Endothelial cell of umbilical vein (primary cell): ENCODE measurements at regions not wholly inside any gene's neighbourhood (a gene's known extent, or its start where the extent isn't known, plus 50 kb on each side); places are given as distances from the start of the nearest gene placed in this dataset.

ENCODE experiments used
- BruUV-seq: library from RNA; stranded (reverse); fragments of 400-500 nt; replicated peaks from 2 replicates; lab custom pipeline; 2021; lab: Mats Ljungman, UMichigan
- CTCF ChIA-PET: fragments of 300-600, 350-600 bp; sonication (Branson Sonifier 250); formaldehyde crosslinking; loops from one replicate; lab custom pipeline; 2021; ENCODE audit warnings: antibody characterized with exemption, inconsistent platforms; lab: Charles Lee
- POLR2A ChIA-PET: fragments of 300-600, 350-600 bp; sonication (Branson Sonifier 250); formaldehyde crosslinking; loops from one replicate; lab custom pipeline; 2021; ENCODE audit warnings: antibody characterized with exemption, inconsistent platforms; lab: Charles Lee
- DNase-seq: peaks from one replicate; pipeline ENCODE4 v3.0.0-alpha.2; 2011; ENCODE audit warnings: low read depth, low spot score
- FAIRE-seq: peaks from 2 replicates; lab custom pipeline; 2011; peaks lifted over from hg19 to GRCh38; lab: Jason Lieb, UNC
- H2AFZ ChIP-seq: 2 replicates; pipeline ENCODE4 v1.6.0; 2012; ENCODE audit warnings: low read depth, low read length, control low read depth, inconsistent platforms
- H3K27ac ChIP-seq: 2 replicates; pipeline ENCODE4 v1.5.1; 2011; ENCODE audit warnings: low read depth, mild to moderate bottlenecking, control low read depth, low read length, moderate library complexity; ENCODE audit not compliant: insufficient read depth
- H3K27me3 ChIP-seq, 2 experiments: 2 replicates each; pipeline versions ENCODE4 v1.6.0 to v1.6.1; 2011; ENCODE audit warnings: low read length in 2 of 2, mixed read lengths in 1 of 2; ENCODE audit not compliant: control insufficient read depth in 2 of 2, insufficient read depth in 2 of 2
- H3K36me3 ChIP-seq, 2 experiments: 2 replicates in 1 of 2; 3 replicates in 1 of 2; pipeline ENCODE4 v1.5.1; 2011; ENCODE audit warnings: low read length in 2 of 2, mild to moderate bottlenecking in 1 of 2, moderate library complexity in 1 of 2; ENCODE audit not compliant: control insufficient read depth in 2 of 2, insufficient read depth in 2 of 2; ENCODE audit errors: extremely low read depth in 1 of 2
- H3K4me1 ChIP-seq: 3 replicates; pipeline ENCODE4 v1.5.1; 2011; ENCODE audit warnings: mild to moderate bottlenecking, low read length; ENCODE audit not compliant: control insufficient read depth, insufficient read depth; ENCODE audit errors: extremely low read depth
- H3K4me2 ChIP-seq: 2 replicates; pipeline ENCODE4 v1.6.1; 2011; ENCODE audit warnings: low read length, control low read depth, mixed read lengths; ENCODE audit not compliant: insufficient read depth
- H3K4me3 ChIP-seq, 3 experiments: fragments of 200-600 bp in 1 of 3; sonication (generic), shearing (Covaris generic) in 1 of 3; replicated peaks in 1 of 3; 2 replicates each; pipeline ENCODE4 v1.5.1; 2011 to 2016; ENCODE audit warnings: control low read depth in 3 of 3, low read length in 3 of 3, mild to moderate bottlenecking in 2 of 3, inconsistent platforms in 1 of 3, low read depth in 1 of 3, moderate library complexity in 1 of 3; ENCODE audit not compliant: insufficient read depth in 1 of 3
- H3K79me2 ChIP-seq: 2 replicates; pipeline ENCODE4 v1.6.0; 2012; ENCODE audit warnings: low read length, inconsistent platforms; ENCODE audit not compliant: control insufficient read depth, insufficient read depth
- H3K9ac ChIP-seq: replicated peaks from 2 replicates; pipeline ENCODE3; 2011; ENCODE audit warnings: low read length, control low read depth; ENCODE audit not compliant: insufficient read depth; ENCODE audit errors: extremely low read depth
- H3K9me1 ChIP-seq: replicated peaks from 3 replicates; pipeline ENCODE4 v1.6.0; 2011; ENCODE audit warnings: mild to moderate bottlenecking, low read length; ENCODE audit not compliant: control insufficient read depth, insufficient read depth; ENCODE audit errors: extremely low read depth
- H3K9me3 ChIP-seq: replicated peaks from 2 replicates; pipeline ENCODE4 v1.5.1; 2012; ENCODE audit warnings: low read length, inconsistent platforms; ENCODE audit not compliant: control insufficient read depth, insufficient read depth
- H4K20me1 ChIP-seq: replicated peaks from 2 replicates; pipeline ENCODE3; 2011; ENCODE audit warnings: mild to moderate bottlenecking, low read length; ENCODE audit not compliant: control insufficient read depth, insufficient read depth; ENCODE audit errors: extremely low read depth
- EZH2 ChIP-seq: IDR thresholded peaks from 2 replicates; pipeline ENCODE4 v1.6.1; 2012; ENCODE audit warnings: borderline replicate concordance, low read depth, mild to moderate bottlenecking, moderate library complexity, low read length, inconsistent platforms; ENCODE audit not compliant: severe bottlenecking
- FOS ChIP-seq: IDR thresholded peaks from 2 replicates; pipeline ENCODE4 v1.6.1; 2011; ENCODE audit warnings: mild to moderate bottlenecking, low read length, moderate library complexity, borderline replicate concordance; ENCODE audit not compliant: insufficient read depth
- GATA2 ChIP-seq: IDR thresholded peaks from 2 replicates; pipeline ENCODE4 v1.7.0; 2011; ENCODE audit warnings: low read depth, mild to moderate bottlenecking, moderate library complexity, mixed read lengths, low read length; ENCODE audit not compliant: insufficient read length, insufficient read depth
- JUN ChIP-seq: IDR thresholded peaks from 2 replicates; pipeline ENCODE4 v1.6.1; 2011; ENCODE audit warnings: borderline replicate concordance, low read depth; ENCODE audit not compliant: insufficient read length, insufficient read depth
- MYC ChIP-seq: IDR thresholded peaks from one replicate; pipeline ENCODE4 v1.6.1; 2011; ENCODE audit warnings: mild to moderate bottlenecking, low read depth, low read length
- POLR2A ChIP-seq: IDR thresholded peaks from 2 replicates; pipeline ENCODE4 v1.6.1; 2012; ENCODE audit warnings: low read depth, mild to moderate bottlenecking, control low read depth, low read length
- POLR2AphosphoS5 ChIP-seq: IDR thresholded peaks from 2 replicates; pipeline ENCODE4 v1.6.1; 2012; ENCODE audit warnings: low read depth, mild to moderate bottlenecking, control low read depth, low read length, moderate library complexity; ENCODE audit not compliant: insufficient read depth
- dilution Hi-C: fragments of 300-500 bp; cut with MboI; formaldehyde crosslinking; loops from one replicate; pipeline ENCODE4 v1.15.0; 2019; ENCODE audit warnings: low sequenced_read_pairs; ENCODE audit not compliant: extremely low pct_ligation_motif_present
- intact Hi-C: fragments of 100-400 bp; cut with micrococcal nuclease; formaldehyde crosslinking; loops from one replicate; pipeline ENCODE4 v1.10.0; 2022
- TF ChIP-seq, protein P1 (sequence below), 2 donors: IDR thresholded peaks; 1 replicate in 1 of 2; 2 replicates in 1 of 2; pipeline ENCODE4 v1.5.1; 2011; ENCODE audit warnings: low read length in 2 of 2, mild to moderate bottlenecking in 2 of 2, moderate library complexity in 2 of 2, control low read depth in 1 of 2, inconsistent platforms in 1 of 2, low read depth in 1 of 2; ENCODE audit not compliant: insufficient read depth in 1 of 2; ENCODE audit errors: extremely low read depth in 1 of 2
- TF ChIP-seq, protein P2 (sequence below): IDR thresholded peaks from 2 replicates; pipeline ENCODE4 v1.6.1; 2011; ENCODE audit not compliant: insufficient read depth, insufficient read length

DNA sequence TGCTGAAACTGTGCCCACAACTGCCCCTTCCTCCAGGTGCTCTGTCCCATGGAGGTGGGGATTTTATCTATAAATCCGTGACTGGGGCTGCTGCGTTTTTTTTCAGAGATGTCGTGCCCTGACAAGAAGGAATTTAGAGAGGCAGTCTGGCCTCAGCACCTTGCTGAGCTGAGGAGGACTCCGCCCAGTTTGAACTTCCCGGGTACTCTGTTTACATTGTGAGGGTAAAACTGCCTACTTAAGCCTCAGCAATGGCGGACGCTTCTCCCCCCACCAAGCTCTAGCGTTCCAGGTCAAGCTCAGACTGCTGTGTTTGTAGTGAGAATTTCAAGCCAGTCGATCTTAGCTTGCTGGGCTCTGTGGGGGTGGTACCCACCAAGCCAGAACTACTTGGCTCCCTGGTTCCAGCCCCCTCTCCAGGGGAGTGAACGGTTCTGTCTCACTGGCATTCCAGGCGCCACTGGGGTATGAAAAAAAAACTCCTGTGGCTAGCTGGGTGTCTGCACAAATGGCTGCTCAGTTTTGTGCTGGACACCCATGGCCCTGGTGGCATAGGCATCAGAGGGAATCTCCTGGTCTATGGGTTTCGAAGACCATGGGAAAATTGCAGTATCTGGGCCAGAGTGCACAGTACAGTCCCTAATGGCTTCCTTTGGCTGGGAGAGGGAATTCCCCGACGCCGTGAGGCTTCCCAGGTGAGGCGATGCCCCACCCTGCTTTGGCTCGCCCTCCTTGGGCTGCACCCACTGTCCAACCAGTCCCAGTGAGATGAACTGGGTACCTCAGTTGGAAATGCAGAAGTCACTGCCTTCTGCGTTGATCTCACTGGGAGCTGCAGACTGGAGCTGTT, 68.5 kb upstream of the SGO1 start:
- TF ChIP-seq EZH2 (no peak), GATA2 (no peak), MYC (no peak), JUN (no peak), FOS (no peak), POLR2A (no peak), POLR2AphosphoS5 (no peak)
- TF ChIP-seq, protein P1, sequence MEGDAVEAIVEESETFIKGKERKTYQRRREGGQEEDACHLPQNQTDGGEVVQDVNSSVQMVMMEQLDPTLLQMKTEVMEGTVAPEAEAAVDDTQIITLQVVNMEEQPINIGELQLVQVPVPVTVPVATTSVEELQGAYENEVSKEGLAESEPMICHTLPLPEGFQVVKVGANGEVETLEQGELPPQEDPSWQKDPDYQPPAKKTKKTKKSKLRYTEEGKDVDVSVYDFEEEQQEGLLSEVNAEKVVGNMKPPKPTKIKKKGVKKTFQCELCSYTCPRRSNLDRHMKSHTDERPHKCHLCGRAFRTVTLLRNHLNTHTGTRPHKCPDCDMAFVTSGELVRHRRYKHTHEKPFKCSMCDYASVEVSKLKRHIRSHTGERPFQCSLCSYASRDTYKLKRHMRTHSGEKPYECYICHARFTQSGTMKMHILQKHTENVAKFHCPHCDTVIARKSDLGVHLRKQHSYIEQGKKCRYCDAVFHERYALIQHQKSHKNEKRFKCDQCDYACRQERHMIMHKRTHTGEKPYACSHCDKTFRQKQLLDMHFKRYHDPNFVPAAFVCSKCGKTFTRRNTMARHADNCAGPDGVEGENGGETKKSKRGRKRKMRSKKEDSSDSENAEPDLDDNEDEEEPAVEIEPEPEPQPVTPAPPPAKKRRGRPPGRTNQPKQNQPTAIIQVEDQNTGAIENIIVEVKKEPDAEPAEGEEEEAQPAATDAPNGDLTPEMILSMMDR (IDR thresholded peaks at IDR 0.05; ENCODE audit: extremely low read depth in 1 of 2, insufficient read depth in 1 of 2, low read depth in 1 of 2, low read length in 2 of 2), result no peak
- TF ChIP-seq, protein P2, sequence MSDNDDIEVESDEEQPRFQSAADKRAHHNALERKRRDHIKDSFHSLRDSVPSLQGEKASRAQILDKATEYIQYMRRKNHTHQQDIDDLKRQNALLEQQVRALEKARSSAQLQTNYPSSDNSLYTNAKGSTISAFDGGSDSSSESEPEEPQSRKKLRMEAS, result no peak
- H3K9me3 ChIP-seq, result no peaks in the 10 kb centered on the region
- peaks cover 18% of the 10 kb centered on the region for H3K4me1 ChIP-seq
- no peaks in the 10 kb centered on the region for H3K36me3 ChIP-seq
- CTCF ChIA-PET, result interaction anchor here (1.6 kb wide), 1 partner anchor 29 kb away, joined by 3 read pairs; no protein-coding TSS in a partner anchor
- FAIRE-seq (no peak), DNase-seq (no peak)
- no TSS peak for BruUV-seq
- intact Hi-C loops (no loop called here), dilution Hi-C loops (no loop called here)
- H3K27ac ChIP-seq, result no peak overlapping the region
- H3K4me2 ChIP-seq, result no peak overlapping the region
- H3K79me2 ChIP-seq, result no peaks in the 10 kb centered on the region
- no peak overlapping the region for H2AFZ ChIP-seq
- no peaks in the 10 kb centered on the region for H4K20me1 ChIP-seq
- POLR2A ChIA-PET, result no interaction called here
- no peaks in the 10 kb centered on the region for H3K27me3 ChIP-seq
- H3K4me3 ChIP-seq, result no peak overlapping the region
- no peak overlapping the region for H3K9ac ChIP-seq
- H3K9me1 ChIP-seq, result no peaks in the 10 kb centered on the region
